ENCODE measurements at regions not wholly inside any gene's neighbourhood (a gene's known extent, or its start where the extent isn't known, plus 50 kb on each side); places are given as distances from the start of the nearest gene placed in this dataset.

GRCh38 chr9:135348076-135348787, 131.3 kb upstream of the PPP1R26 start:
- TF ChIP-seq CTCF (IDR thresholded peaks at IDR 0.05; ENCODE audit: extremely low read depth, low read depth, low read length), result no peak
- no peaks in the 10 kb centered on the region for H4K20me1 ChIP-seq (ENCODE audit: insufficient read depth, low read length)
- H3K9me3 ChIP-seq (ENCODE audit: low read depth, low read length), result no peaks in the 10 kb centered on the region
- H3K4me1 ChIP-seq (ENCODE audit: insufficient read depth, low read length), result no peaks in the 10 kb centered on the region
- no peak overlapping the region for H3K27ac ChIP-seq (ENCODE audit: low read depth, low read length)
- peak; percentile 25 for DNase-seq (ENCODE audit: insufficient read length, low spot score, missing footprints)
- H3K27me3 ChIP-seq (ENCODE audit: insufficient read depth, low read length), result peaks cover 3% of the 10 kb centered on the region
- no peak overlapping the region for H3K4me2 ChIP-seq (ENCODE audit: insufficient read depth, low read length)
- no peaks in the 10 kb centered on the region for H3K79me2 ChIP-seq (ENCODE audit: insufficient read depth, low read length)
- no peak overlapping the region for H3K4me3 ChIP-seq (ENCODE audit: insufficient read depth, low read length)
- H3K36me3 ChIP-seq (ENCODE audit: insufficient read depth, low read length), result no peaks in the 10 kb centered on the region
- no peak overlapping the region for H2AFZ ChIP-seq (ENCODE audit: low read length)

GRCh38 chr9:135348788-135349150, 130.8 kb upstream of the PPP1R26 start:
- no peak overlapping the region for H3K27ac ChIP-seq (ENCODE audit: low read depth, low read length)
- no peaks in the 10 kb centered on the region for H3K79me2 ChIP-seq (ENCODE audit: insufficient read depth, low read length)
- no peaks in the 10 kb centered on the region for H4K20me1 ChIP-seq (ENCODE audit: insufficient read depth, low read length)
- no peak for TF ChIP-seq CTCF (IDR thresholded peaks at IDR 0.05; ENCODE audit: extremely low read depth, low read depth, low read length)
- DNase-seq (ENCODE audit: insufficient read length, low spot score, missing footprints), result peak; percentile 57
- no peak overlapping the region for H3K4me2 ChIP-seq (ENCODE audit: insufficient read depth, low read length)
- H3K4me3 ChIP-seq (ENCODE audit: insufficient read depth, low read length), result no peak overlapping the region
- H2AFZ ChIP-seq (ENCODE audit: low read length), result no peak overlapping the region
- H3K27me3 ChIP-seq (ENCODE audit: insufficient read depth, low read length), result peaks cover 3% of the 10 kb centered on the region
- no peaks in the 10 kb centered on the region for H3K4me1 ChIP-seq (ENCODE audit: insufficient read depth, low read length)
- no peaks in the 10 kb centered on the region for H3K36me3 ChIP-seq (ENCODE audit: insufficient read depth, low read length)
- no peaks in the 10 kb centered on the region for H3K9me3 ChIP-seq (ENCODE audit: low read depth, low read length)

GRCh38 chr9:135349212-135350002, 130.2 kb upstream of the PPP1R26 start:
- H4K20me1 ChIP-seq (ENCODE audit: insufficient read depth, low read length), result no peaks in the 10 kb centered on the region
- no peaks in the 10 kb centered on the region for H3K79me2 ChIP-seq (ENCODE audit: insufficient read depth, low read length)
- TF ChIP-seq CTCF (IDR thresholded peaks at IDR 0.05; ENCODE audit: extremely low read depth, low read depth, low read length), result no peak
- no peak overlapping the region for H3K27ac ChIP-seq (ENCODE audit: low read depth, low read length)
- no peak overlapping the region for H3K4me3 ChIP-seq (ENCODE audit: insufficient read depth, low read length)
- H3K9me3 ChIP-seq (ENCODE audit: low read depth, low read length), result no peaks in the 10 kb centered on the region
- DNase-seq (ENCODE audit: insufficient read length, low spot score, missing footprints), result peak; percentile 89
- H3K4me2 ChIP-seq (ENCODE audit: insufficient read depth, low read length), result no peak overlapping the region
- no peaks in the 10 kb centered on the region for H3K36me3 ChIP-seq (ENCODE audit: insufficient read depth, low read length)
- peaks cover 3% of the 10 kb centered on the region for H3K27me3 ChIP-seq (ENCODE audit: insufficient read depth, low read length)
- no peak overlapping the region for H2AFZ ChIP-seq (ENCODE audit: low read length)
- H3K4me1 ChIP-seq (ENCODE audit: insufficient read depth, low read length), result no peaks in the 10 kb centered on the region

- H4K20me1 ChIP-seq (ENCODE audit: insufficient read depth, low read length), result no peaks in the 10 kb centered on the region
- TF ChIP-seq CTCF (IDR thresholded peaks at IDR 0.05; ENCODE audit: extremely low read depth, low read depth, low read length), result no peak
Observed at GRCh38 chr9:135350003-135350315, 129.6 kb upstream of the PPP1R26 start.

More at GRCh38 chr9:135350003-135350315, 129.6 kb upstream of the PPP1R26 start:
- no peaks in the 10 kb centered on the region for H3K79me2 ChIP-seq (ENCODE audit: insufficient read depth, low read length)
- H3K4me2 ChIP-seq (ENCODE audit: insufficient read depth, low read length), result no peak overlapping the region
- peak; percentile 38 for DNase-seq (ENCODE audit: insufficient read length, low spot score, missing footprints)
- H2AFZ ChIP-seq (ENCODE audit: low read length), result no peak overlapping the region
- H3K9me3 ChIP-seq (ENCODE audit: low read depth, low read length), result no peaks in the 10 kb centered on the region
- H3K4me3 ChIP-seq (ENCODE audit: insufficient read depth, low read length), result no peak overlapping the region
- no peak overlapping the region for H3K27ac ChIP-seq (ENCODE audit: low read depth, low read length)
- no peaks in the 10 kb centered on the region for H3K4me1 ChIP-seq (ENCODE audit: insufficient read depth, low read length)
- peaks cover 3% of the 10 kb centered on the region for H3K27me3 ChIP-seq (ENCODE audit: insufficient read depth, low read length)
- no peaks in the 10 kb centered on the region for H3K36me3 ChIP-seq (ENCODE audit: insufficient read depth, low read length)
